ENCODE measurements at regions not wholly inside any gene's neighbourhood (a gene's known extent, or its start where the extent isn't known, plus 50 kb on each side); places are given as distances from the start of the nearest gene placed in this dataset.

DNA sequence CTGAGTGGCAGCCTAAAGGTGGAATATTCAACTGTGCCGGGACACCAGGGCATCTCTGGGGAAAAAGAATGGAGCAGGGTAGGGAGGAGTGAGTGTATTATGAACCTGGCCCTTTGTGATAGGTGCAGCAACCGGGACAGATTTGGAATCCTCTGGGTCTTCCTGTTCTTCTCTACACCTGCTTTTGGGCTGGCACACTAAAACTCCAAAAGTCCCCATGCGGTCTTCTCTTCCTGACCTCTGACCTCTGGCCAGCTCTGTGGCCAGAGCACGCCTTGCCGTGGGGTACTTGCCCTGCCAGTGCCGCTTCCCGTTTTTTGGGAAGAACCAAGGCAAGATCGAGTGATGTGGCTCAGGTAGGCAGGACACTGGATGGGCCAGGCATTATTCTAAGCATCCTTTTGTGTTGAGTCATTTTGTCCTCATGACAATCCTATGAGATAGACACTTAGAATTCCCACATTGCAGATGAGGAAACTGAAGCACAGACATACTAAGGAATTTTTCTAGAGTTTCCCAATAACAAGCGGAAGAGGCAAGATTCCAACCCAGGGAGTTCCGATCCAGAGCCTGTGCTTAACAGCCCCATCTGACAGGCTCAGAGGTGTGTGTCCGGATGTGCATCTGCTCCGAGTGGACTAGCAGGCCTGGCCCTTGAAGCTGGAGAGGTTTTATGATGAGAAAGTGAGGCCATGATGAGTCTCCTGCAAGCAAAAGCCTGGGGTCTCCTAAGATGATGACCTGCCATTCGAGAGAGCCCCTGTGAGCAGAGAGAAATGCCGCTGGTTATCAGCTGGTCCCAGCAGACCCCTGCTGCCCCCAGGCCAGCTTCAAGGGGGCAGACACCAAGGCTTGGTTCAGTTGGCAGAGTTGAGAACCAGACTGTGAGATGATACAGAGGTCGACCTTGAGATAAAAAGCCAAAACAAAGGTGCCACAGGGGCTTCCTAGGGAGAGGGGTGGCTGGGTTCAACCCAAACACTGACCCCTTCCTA, 67.9 kb upstream of the ESRRB start:
- no peak for DNase-seq

DNA sequence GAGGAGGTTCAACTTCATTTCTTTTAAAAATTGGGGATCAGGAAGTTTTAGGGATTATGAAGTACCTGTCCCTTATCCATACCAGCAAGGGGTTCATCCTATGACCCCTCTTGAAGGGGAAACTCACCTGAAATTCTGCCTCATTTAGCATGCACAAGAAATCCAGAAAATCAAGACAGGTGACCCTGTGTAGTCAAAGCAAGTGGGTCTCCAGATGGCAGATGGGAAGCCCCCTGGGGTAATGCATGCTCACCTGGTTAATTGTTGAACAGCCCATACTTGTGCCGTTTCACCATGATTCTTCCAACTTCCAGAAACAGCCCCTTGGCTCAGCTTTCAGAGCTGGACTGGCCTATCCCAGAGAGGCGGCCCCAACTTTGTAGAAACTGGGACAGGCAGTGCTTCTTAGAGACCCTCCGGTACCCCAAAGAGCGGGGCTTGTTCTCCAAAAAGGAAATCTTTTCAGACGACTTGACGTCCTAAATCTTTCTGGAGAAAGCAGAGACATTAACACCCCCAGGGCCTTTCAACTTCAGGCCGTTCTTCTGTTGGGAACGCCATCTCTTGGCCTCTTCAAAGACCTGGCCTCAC, 66.3 kb upstream of the ESRRB start:
- no peak for DNase-seq

DNA sequence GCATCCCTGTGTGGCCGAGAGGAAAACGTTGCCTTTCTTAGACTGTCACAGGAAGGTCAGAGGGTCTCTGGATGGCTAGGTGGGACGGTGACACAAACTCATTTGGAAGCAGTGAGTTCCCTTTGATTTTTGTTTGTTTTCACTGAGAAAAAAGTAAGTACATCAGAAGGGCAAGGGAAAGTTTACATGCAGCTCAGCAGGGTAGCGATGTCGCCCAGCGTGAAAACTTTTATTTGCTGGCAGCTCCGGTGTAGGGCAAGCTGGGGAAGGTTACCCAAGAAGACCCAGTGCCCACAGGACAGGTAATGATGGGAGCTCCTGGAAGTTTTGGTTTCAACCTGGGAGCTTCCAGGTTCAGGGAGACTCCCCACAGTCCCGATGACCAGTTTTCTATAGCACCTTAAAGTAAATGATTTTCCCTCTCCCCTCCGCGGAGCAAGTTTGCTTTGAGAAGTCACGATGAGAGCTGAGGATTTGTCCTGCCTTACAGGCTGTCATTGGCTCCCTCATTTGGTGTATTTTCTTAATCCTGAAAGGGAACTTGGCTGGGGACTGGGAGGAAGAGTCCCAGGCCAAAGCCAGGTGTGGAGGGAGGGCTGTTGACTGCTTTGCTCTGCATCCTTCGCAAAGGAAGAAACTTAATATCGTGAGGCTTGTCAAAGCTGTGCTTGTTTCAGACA, 64.7 kb upstream of the ESRRB start:
- no peak for DNase-seq

- DNase-seq, result no peak
Observed at GRCh38 chr14:76312821-76313220, 63.1 kb upstream of the ESRRB start.

- no peak for DNase-seq
Observed at GRCh38 chr14:76313303-76313702, 62.6 kb upstream of the ESRRB start.

DNA sequence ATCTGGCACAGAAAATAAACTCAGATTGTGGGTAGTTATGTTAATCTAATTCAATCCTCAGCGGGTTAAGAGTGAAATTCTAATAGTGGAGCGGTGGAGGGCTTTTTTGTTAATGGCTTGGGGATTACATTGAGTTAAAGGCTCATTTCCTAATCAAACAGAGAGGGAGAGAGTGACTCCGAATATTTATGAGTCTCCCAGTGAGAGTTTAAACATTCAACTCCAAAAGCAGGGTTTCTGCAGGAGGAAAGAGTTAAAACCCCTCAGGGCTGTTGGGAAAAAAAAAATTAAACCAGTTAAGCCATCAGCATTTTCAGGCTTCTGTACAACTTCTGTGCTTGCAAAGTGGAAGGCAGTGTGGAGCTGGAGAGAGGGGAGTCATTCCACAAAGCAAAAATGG, 62.1 kb upstream of the ESRRB start:
- DNase-seq, result no peak

GRCh38 chr14:76314521-76315034, 61.4 kb upstream of the ESRRB start:
- DNase-seq, result no peak

DNA sequence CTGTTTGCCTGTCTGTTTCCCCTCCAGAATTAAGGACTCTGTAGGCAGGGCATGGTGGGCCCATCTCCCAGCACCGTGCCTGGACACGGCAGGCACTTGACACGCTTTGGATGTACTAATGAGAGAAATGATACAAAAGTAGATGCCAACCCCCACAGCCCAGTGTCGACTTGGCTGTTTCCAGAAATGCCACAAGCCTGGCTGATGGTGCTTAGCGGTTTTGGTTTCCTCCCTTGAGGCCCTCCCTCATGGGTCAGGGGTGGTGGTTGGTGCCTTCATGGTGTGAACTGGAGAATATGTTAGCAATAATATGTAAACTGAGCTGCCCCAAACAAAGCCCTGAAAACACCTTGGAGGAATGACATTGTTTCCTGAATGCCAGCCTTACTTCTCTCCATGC, 55.5 kb upstream of the ESRRB start:
- no peak for DNase-seq

- no peak for DNase-seq
Observed at GRCh38 chr14:76320975-76321374, 55.0 kb upstream of the ESRRB start.

GRCh38 chr14:76322594-76323220, 53.2 kb upstream of the ESRRB start:
- DNase-seq, result no peak

DNA sequence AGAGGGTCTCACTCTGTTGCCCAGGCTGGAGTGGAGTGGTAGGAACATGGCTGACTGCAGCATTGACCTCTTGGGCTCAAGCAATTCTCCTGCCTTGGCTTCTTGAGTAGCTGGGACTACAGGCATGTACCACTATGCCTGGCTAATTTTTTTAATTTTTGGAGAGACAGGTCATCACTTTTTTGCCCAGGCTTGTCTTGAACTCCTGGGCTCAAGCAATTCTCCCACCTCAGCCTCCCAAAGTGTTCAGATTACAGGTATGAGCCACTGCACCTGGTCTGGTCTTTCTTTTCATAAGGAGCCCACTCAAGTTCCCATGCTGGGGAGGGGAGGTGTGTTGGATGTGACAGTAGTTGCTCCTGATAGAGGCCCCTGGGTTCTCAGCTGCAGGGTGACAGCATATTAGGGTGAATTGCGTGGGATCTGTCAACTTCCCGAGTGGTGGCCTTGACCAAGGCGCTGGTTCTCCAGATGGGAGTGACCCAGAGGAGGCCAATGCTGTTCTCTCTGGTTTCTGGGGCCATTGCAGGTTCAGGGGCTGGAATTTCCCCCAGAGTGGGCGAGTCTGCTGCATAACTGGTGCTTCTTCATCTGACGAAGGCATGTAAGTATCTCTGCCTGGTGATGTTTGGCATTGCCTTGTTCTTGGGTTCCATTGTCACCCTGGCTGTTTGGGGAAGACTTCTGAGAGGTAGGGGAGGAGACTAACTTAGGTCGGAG, 52.4 kb upstream of the ESRRB start:
- DNase-seq, result no peak

- DNase-seq, result no peak
Observed at GRCh38 chr14:76324133-76324532, 51.8 kb upstream of the ESRRB start.

All from NCI-H748 treated with DMSO at 0.1 percent for 48 hours (cell line).